ENCODE measurements at regions not wholly inside any gene's neighbourhood (a gene's known extent, or its start where the extent isn't known, plus 50 kb on each side); places are given as distances from the start of the nearest gene placed in this dataset.

DNA sequence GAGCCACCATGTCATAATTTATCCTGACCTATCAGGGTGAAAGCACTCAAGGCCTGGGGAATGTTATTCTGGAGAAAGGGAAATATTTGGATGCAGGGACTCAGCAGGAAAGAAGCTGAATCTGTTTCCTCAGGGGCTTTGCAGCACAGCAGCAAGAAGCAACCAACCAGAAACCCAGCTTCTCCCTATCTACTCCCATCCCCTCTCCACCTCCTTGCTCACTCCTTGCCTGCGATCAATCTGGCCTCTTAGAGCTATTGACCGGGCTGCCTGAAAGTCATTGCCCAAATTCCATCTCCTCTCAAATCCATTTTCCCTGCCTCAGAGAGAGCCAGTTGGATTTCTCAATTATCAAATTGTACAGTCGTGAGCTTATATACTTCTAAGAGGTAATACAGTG is 542.0 kb upstream of the TRPC7 start:
- Histone ChIP-seq H3K4me3 (no peak overlapping the region), H3K27ac (no peak overlapping the region), H3K9me3 (no peaks in the 10 kb centered on the region), H3K4me1 (no peaks in the 10 kb centered on the region), H3K4me2 (no peak overlapping the region)
- ChIA-PET POLR2A (no interaction called here), CTCF (interaction anchor here (1.1 to 1.4 kb wide), 2 partner anchors 16 to 48 kb away, joined by 3 read pairs; no protein-coding TSS in a partner anchor)
- no peak for FAIRE-seq
- TF ChIP-seq NPAS2 (CRISPR knock-in tag; IDR thresholded peaks at IDR 0.05; ENCODE audit: borderline replicate concordance) = no peak
- TF ChIP-seq RARB (CRISPR knock-in tag; IDR thresholded peaks at IDR 0.05) = no peak
- no peak for TF ChIP-seq EHF (CRISPR knock-in tag; IDR thresholded peaks at IDR 0.05)
- no peak for TF ChIP-seq FOSB (CRISPR knock-in tag; IDR thresholded peaks at IDR 0.05)
- TF ChIP-seq, protein P1, sequence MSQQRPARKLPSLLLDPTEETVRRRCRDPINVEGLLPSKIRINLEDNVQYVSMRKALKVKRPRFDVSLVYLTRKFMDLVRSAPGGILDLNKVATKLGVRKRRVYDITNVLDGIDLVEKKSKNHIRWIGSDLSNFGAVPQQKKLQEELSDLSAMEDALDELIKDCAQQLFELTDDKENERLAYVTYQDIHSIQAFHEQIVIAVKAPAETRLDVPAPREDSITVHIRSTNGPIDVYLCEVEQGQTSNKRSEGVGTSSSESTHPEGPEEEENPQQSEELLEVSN (IDR thresholded peaks at IDR 0.05; ENCODE audit: borderline replicate concordance, low read depth) = no peak
- no peak for TF ChIP-seq EHMT2 (IDR thresholded peaks at IDR 0.05; ENCODE audit: low read depth)
- no peak for TF ChIP-seq CHD2 (IDR thresholded peaks at IDR 0.05; ENCODE audit: low read length, partially characterized antibody)
- TF ChIP-seq, protein P2, sequence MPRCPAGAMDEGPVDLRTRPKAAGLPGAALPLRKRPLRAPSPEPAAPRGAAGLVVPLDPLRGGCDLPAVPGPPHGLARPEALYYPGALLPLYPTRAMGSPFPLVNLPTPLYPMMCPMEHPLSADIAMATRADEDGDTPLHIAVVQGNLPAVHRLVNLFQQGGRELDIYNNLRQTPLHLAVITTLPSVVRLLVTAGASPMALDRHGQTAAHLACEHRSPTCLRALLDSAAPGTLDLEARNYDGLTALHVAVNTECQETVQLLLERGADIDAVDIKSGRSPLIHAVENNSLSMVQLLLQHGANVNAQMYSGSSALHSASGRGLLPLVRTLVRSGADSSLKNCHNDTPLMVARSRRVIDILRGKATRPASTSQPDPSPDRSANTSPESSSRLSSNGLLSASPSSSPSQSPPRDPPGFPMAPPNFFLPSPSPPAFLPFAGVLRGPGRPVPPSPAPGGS (IDR thresholded peaks at IDR 0.05) = no peak
- no peak for TF ChIP-seq MYC (IDR thresholded peaks at IDR 0.05; ENCODE audit: borderline replicate concordance, low read length)
- TF ChIP-seq POLR2AphosphoS2 (conservative IDR thresholded peaks at IDR 0.05; ENCODE audit: low read length) = no peak
- TF ChIP-seq, protein P3, sequence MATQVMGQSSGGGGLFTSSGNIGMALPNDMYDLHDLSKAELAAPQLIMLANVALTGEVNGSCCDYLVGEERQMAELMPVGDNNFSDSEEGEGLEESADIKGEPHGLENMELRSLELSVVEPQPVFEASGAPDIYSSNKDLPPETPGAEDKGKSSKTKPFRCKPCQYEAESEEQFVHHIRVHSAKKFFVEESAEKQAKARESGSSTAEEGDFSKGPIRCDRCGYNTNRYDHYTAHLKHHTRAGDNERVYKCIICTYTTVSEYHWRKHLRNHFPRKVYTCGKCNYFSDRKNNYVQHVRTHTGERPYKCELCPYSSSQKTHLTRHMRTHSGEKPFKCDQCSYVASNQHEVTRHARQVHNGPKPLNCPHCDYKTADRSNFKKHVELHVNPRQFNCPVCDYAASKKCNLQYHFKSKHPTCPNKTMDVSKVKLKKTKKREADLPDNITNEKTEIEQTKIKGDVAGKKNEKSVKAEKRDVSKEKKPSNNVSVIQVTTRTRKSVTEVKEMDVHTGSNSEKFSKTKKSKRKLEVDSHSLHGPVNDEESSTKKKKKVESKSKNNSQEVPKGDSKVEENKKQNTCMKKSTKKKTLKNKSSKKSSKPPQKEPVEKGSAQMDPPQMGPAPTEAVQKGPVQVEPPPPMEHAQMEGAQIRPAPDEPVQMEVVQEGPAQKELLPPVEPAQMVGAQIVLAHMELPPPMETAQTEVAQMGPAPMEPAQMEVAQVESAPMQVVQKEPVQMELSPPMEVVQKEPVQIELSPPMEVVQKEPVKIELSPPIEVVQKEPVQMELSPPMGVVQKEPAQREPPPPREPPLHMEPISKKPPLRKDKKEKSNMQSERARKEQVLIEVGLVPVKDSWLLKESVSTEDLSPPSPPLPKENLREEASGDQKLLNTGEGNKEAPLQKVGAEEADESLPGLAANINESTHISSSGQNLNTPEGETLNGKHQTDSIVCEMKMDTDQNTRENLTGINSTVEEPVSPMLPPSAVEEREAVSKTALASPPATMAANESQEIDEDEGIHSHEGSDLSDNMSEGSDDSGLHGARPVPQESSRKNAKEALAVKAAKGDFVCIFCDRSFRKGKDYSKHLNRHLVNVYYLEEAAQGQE (IDR thresholded peaks at IDR 0.05) = no peak
- TF ChIP-seq SREBF2 (IDR thresholded peaks at IDR 0.05) = no peak
- no peak for TF ChIP-seq BHLHE40 (IDR thresholded peaks at IDR 0.05; ENCODE audit: low read depth, low read length)
- WGBS (ENCODE audit: missing lambda C conversion rate) = 32% methylated on average over 3 of the region's 3 CpGs
- no peak for DNase-seq (ENCODE audit: low read depth in 1 of 2, low spot score in 1 of 2)
- ATAC-seq = no peak

DNA sequence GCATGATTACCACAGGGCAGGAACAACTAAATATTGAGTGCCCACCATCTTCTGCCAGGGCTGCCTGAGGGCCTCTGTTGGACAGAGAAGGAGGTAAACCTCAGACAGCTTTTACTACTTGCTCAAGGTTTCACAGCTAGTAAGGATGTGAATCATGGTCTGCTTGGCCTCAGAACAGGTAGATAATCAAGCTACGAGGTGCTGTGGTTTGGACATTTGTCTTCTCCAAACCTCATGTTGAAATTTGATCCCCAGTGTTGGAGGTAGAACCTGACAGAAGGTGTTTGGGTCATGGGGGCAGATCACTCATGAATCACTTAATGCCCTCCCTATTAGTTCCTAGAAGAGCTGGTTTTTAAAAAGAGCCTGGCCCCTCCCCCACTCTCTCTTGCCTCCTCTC is 541.2 kb upstream of the TRPC7 start:
- Histone ChIP-seq H3K27ac (no peak overlapping the region), H3K4me2 (no peak overlapping the region), H3K4me3 (no peak overlapping the region), H3K9me3 (no peaks in the 10 kb centered on the region), H3K4me1 (no peaks in the 10 kb centered on the region)
- DNase-seq (ENCODE audit: low read depth in 1 of 2, low spot score in 1 of 2) (no peak), ATAC-seq (no peak), FAIRE-seq (no peak)
- WGBS (ENCODE audit: missing lambda C conversion rate) = 15% methylated on average over 1 of the region's 1 CpG
- POLR2A ChIA-PET = no interaction called here
- TF ChIP-seq MAZ (IDR thresholded peaks at IDR 0.05; ENCODE audit: borderline replicate concordance, low read depth, low read length) = no peak
- TF ChIP-seq, protein P4, sequence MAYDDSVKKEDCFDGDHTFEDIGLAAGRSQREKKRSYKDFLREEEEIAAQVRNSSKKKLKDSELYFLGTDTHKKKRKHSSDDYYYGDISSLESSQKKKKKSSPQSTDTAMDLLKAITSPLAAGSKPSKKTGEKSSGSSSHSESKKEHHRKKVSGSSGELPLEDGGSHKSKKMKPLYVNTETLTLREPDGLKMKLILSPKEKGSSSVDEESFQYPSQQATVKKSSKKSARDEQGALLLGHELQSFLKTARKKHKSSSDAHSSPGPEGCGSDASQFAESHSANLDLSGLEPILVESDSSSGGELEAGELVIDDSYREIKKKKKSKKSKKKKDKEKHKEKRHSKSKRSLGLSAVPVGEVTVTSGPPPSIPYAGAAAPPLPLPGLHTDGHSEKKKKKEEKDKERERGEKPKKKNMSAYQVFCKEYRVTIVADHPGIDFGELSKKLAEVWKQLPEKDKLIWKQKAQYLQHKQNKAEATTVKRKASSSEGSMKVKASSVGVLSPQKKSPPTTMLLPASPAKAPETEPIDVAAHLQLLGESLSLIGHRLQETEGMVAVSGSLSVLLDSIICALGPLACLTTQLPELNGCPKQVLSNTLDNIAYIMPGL (CRISPR knock-in tag; IDR thresholded peaks at IDR 0.05; ENCODE audit: borderline replicate concordance) = no peak
- no peak for TF ChIP-seq HDAC2 (IDR thresholded peaks at IDR 0.05)
- TF ChIP-seq RCOR1 (IDR thresholded peaks at IDR 0.05; ENCODE audit: low read depth, low read length) = no peak
- no peak for TF ChIP-seq RFX5 (IDR thresholded peaks at IDR 0.05)
- no peak for TF ChIP-seq POLR2AphosphoS2 (conservative IDR thresholded peaks at IDR 0.05; ENCODE audit: low read length)
- no peak for TF ChIP-seq CEBPB (IDR thresholded peaks at IDR 0.05)
- no peak for TF ChIP-seq FOSL2 (IDR thresholded peaks at IDR 0.05)
- no peak for TF ChIP-seq FOSL2 (CRISPR knock-in tag; IDR thresholded peaks at IDR 0.05)
- TF ChIP-seq, protein P2 (IDR thresholded peaks at IDR 0.05) = no peak
- no peak for TF ChIP-seq RNF2 (IDR thresholded peaks at IDR 0.05; ENCODE audit: borderline replicate concordance, low read depth)
- TF ChIP-seq, protein P5, sequence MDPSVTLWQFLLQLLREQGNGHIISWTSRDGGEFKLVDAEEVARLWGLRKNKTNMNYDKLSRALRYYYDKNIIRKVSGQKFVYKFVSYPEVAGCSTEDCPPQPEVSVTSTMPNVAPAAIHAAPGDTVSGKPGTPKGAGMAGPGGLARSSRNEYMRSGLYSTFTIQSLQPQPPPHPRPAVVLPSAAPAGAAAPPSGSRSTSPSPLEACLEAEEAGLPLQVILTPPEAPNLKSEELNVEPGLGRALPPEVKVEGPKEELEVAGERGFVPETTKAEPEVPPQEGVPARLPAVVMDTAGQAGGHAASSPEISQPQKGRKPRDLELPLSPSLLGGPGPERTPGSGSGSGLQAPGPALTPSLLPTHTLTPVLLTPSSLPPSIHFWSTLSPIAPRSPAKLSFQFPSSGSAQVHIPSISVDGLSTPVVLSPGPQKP (IDR thresholded peaks at IDR 0.05; ENCODE audit: low read depth, low read length) = no peak
- TF ChIP-seq NR3C1 (IDR thresholded peaks at IDR 0.05) = no peak
- no peak for TF ChIP-seq MAFK (IDR thresholded peaks at IDR 0.05; ENCODE audit: partially characterized antibody)
- no peak for TF ChIP-seq POLR2A (IDR thresholded peaks at IDR 0.05; ENCODE audit: low read length)
- TF ChIP-seq ZSCAN20 (CRISPR knock-in tag; IDR thresholded peaks at IDR 0.05) = no peak
- TF ChIP-seq EHF (CRISPR knock-in tag; IDR thresholded peaks at IDR 0.05) = no peak
- no peak for TF ChIP-seq ZFP36 (IDR thresholded peaks at IDR 0.05; ENCODE audit: borderline replicate concordance, partially characterized antibody)
- CTCF ChIA-PET = no interaction called here

All from A549 (cell line).